D341Med (cell line): ENCODE measurements at regions not wholly inside any gene's neighbourhood (a gene's known extent, or its start where the extent isn't known, plus 50 kb on each side); places are given as distances from the start of the nearest gene placed in this dataset.
"Not testable (repeated sequence)": the region's sequence is repeated elsewhere in the genome, so short reads cannot be mapped to it uniquely, and the experiment has no call there.

ENCODE experiments used
- DNase-seq: peaks from one replicate; pipeline ENCODE4 v3.0.0; 2012; ENCODE audit warnings: low spot score

DNA sequence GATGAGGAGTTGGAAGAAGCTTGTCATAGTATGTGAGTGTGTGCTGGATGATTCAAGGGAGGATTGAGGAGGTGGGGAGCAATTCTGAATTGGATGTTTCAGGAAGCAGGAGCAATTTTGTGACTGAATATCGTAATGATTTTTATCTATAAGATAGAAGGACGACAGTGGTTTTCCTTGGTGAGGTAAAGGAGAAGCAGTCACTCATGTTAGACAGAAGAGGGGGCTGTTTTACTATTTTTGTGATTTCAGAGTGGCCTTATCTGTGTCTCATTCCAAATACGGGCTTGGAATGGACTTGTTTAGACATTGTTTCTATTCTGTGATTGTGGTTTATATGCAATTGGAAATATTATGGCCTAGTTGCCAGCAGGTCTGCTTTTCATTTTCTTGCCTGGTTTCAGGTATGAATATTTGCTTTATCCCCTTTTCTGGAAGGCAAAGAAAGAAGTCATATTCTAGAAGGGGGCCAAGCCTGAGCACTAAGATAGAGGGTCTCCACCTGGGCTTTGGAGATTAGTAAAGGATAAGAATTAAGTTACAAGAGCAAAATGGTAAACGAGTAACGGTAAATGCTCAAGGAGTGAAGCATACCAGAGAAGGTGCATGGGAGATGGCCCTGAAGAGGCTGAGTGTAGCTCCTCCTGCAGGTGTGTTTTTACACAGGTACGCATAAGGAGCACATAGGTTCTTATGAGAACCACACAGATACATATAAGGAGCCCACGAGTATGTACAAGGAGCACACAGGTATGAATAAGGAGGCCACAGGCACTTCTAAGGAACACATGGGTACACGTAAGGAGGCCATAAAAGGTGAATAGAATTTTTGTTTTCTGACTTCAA, 124.6 kb upstream of the KCNAB1 start:
- peak; percentile 56 for DNase-seq

DNA sequence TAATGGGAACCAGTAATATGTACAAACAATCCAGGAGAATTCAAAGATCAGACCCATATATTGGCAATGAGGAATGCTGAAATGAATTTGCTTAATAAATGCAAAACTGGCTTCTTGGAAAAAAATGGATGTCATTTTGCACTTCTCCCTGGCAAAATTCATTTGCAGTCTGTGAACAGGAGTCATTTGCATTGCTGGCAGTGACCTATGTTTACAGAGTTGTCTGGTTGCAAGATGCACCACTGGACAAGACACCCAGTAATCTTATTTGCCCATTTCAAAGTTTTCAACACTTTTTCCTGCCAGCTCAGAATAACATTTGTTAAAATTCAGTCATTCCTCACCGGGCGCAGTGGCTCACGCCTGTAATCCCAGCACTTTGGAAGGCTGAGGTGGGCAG, 123.5 kb upstream of the KCNAB1 start:
- no peak for DNase-seq

DNA sequence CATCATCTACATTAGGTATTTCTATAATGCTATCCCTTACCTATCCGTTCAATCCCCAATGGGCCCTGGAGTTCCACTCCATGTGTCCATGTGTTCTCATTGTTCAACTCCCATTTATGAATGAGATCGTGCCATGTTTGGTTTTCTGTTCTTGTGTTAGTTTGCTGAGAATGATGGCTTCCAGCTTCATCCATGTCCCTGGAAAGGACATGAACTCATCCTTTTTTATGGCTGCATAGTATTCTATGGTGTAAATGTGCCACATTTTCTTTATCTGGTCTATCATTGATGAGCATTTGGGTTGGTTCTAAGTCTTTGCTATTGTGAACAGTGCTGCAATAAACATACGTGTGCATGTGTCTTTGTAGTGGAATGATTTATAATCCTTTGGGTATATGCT, 122.2 kb upstream of the KCNAB1 start:
- not testable (repeated sequence) for DNase-seq

DNA sequence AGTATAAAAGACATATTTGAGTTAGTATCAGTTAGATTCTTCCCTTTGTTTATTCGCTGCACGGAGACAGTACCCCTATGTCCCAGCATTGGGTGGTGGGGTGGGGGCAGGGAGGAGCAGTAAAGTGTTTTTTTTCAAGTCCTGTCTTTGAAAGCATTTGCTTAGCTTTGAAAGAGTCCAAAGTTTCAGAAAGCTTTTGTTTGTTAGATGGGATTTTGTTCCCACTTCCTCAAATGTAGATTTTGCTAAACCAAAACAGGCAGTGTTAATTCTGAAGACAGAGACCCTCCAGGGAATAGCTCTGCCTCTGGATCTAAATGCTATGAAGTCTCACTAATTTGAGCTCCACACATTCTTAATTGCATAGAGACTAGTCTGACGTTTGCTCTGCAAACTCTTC, 114.6 kb upstream of the KCNAB1 start:
- no peak for DNase-seq

DNA sequence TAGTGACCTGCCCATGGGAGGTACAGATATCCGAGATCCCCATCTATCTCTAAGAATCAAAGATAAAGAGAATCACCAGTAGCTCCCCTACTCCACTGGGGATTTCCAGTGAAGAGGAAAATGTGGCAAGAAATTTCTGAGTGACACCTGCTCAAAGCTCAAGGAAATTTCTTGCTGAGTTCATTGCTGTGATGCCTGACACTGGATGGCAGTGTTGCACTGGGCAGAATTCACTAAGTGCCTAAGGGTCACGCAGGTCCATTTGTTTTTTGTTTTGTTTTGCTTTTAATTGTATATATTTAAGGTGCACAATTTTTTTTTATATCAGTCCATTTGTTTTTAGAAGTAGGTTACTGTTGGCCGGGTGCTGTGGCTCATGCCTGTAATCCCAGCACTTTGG, 109.5 kb upstream of the KCNAB1 start:
- DNase-seq: peak; percentile 46

DNA sequence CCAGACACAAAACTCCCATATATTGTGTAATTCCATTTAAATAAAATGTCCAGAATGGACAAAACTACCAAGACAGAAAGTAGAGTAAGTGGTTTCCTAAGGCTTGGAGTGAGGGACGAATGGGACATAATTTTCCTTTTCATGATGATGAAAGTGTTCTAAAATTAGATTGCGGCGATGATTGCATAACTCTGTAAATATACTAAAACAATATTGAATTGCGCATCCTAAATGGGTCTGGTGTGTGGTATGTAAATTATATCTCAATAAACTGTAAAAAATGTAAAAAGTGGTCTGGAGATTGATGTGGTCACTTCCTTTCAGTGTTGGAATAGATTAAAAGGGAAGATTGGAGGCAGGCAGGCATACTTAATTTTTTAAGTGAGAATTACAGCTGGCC, 105.9 kb upstream of the KCNAB1 start:
- no peak for DNase-seq

DNA sequence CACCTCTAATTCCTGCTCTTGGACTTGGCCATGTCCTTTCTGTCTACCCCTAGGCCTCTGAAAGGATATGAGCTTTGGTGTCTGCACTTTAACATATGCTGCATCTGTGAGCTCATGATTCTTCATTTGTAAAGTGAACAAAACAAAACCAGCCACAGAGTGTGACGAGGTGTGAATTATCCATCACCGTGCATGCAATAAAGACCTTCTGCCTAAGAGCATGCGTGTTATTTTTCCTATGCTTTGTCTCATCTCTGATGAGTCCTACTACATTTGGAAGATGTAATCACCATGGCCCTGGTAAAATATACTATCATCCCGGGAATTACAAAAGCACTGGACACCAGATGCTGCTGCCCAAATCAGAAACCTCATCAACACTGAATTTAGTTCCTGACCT, 103.5 kb upstream of the KCNAB1 start:
- DNase-seq: no peak

DNA sequence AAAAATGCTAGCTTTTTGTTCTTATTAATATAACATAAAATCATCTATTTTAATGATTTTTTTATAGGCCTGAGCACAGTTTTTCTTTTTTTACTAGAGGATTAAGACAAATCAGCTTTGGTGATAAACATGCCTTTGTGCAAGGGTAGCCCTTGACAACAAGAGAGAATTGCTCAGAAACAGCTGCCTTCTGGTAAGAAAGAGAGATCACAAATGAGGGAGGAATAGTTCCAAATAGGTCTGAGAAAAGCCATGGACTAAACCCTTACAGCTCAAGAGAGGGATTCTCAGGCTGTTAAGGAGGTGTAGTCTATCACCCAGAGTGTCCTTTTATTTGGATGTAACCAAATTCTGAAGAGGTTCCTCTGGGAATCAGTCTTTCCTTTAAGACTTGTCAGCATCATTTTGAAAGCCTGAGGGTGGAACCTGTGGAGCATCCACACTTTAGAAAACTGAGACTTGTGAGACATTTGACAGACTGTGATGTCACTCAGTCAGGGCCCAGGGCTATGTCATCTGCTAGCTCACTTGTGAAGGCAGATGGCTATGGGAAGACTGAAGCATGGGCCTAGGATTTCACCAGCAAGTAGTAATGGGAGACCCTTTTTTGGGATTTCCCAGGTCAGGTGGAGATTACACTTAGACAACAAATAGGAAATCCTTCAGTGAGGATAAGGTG, 102.9 kb upstream of the KCNAB1 start:
- no peak for DNase-seq

DNA sequence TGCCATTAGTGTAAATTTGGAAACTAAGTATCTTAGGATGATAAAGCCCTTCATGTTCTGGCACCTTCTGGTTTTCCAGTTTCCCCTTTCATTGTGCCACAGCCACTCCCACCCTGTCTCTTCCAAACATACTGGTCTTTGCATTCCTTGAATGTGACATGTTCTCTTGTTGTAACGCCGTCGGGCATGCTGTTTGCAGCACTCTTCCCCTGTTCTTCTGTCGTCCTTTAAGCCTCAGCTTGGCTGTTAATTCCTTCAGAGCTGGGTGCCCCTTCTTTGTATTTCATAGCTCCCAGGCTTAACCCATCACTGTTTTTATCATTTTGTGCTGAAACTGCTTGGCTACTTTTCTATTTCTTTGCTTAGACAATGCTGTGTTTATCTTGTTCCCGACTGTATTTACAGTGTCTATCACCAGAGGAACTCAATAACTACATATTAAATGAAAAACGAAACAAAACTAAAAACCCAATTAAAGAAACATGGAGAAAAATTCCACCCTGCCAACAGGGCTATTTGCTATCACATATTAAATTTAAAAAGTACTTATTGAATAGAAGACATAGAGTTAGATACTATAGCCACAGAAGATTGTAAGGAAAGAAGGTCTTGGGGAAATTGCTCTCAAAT, 95.4 kb upstream of the KCNAB1 start:
- no peak for DNase-seq

DNA sequence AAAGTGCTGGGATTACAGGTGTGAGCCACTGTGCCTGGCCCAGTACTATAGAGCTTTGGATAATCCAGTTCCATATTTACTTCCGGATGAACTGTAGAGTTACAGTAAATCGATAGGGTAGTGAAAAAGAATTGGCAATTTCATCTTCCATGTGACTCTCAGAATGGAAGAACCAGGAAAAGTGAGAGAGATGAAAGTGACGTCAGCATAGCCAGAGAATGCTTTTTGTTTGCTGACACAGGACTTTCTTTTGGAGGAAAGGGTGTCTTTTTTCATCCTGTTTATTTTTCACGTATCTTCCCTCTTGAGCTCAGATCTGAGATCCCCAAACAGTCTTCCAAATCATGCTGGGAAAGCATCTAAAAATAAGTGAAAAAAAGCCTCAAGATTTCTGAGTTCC, 91.2 kb upstream of the KCNAB1 start:
- DNase-seq: no peak

DNA sequence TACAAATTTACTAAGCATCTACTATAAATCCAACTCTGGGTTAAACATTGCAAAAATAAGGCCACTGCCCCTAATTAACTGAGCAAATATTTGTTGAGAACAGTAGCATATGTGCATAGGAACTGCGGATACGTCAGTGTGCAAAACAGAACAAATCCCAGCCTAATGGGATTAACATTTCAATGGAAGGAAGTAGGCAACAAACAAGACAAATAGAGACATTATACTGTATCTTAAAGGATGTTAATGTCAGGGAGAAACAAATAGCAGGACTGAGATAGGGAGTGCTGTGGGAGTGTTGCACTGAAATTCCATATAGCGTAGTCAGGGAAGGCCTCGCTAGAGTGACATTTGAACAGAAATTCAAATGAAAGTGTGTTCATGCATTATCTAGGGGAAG, 89.7 kb upstream of the KCNAB1 start:
- no peak for DNase-seq

DNA sequence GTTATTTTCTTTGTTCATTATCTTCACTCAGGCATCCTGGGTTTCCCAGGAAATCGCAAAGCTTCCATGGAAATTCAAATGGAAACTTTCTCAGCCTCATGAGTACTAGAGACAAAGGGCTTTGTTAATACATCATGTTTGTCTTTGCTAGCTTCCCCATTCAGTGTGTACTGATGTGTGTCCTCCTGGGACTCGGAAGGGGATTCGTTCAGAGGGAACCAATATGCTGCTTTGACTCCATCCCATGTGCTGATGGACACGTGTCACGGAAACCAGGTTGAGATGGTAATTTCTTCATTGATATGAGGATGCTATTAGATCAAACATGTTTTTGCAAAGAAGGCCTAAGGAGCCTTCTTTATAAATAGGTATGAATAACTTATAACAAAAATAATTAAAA, 87.0 kb upstream of the KCNAB1 start:
- DNase-seq: no peak

DNA sequence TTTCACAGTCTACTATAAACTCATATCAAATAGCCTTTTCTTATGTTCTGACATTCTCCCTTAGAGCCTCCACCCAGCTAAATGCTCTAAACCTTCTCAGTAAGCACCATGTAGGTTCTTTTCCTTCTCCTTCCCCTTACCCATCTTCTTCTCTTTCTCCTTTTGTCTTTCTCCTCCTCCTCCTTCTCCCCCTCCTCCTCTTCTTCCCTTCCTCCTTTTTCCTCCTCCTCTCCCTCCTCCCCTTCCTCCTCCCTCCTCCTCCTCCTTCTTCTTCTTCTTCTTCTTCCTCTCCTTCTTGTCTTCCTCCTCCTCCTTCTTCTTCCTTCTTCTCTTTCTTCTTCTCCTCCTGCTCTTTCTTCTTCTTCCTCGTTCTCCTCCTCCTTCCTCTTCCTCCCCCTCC, 85.2 kb upstream of the KCNAB1 start:
- DNase-seq: no peak

DNA sequence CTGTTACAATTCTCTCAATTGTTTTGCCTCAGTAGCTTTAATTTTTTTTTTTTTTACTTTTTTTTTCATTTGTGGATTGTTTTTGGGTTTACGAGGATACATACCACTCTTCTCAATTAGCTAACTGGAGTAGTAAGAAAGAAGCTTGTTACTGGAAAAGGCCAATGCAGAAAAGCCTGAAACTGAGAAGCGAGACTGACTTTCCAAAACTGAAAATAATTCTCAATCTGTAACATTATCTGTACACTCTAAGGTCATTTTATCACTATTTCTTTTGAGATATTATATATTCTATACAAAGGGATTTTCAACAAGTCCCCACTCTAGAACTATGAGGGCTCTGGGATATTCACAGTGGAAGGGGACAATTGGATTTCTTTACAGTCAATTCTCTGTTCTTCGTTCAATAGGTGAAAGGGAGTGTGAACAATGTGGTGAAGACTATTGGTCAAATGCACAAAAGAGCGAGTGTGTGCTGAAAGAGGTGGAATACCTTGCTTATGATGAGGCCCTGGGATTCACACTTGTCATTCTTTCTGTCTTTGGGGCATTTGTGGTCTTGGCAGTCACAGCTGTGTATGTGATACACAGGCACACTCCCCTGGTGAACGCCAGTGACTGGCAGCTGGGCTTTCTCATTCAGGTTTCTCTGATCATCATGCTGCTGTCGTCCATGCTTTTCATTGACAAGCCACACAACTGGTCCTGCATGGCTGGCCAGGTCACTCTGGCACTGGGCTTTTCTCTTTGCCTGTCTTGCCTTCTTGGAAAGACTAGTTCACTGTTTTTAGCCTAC, 83.9 kb upstream of the KCNAB1 start:
- no peak for DNase-seq

DNA sequence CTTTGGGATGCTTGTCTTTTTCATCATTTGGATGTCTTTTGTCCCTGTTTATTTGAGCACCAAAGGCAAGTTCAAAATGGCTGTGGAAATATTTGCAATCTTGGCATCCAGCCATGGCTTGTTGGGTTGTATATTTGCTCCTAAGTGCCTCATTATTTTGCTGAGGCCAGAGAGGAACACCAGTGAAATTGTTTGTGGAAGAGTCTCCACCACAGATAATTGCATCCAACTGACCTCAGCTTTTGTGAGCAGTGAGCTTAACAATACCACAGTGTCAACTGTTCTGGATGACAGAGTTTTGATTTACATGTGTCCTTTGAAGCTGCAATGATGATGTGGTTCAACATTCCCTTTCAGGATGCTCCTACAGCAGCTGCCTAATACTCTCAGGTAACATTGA, 83.0 kb upstream of the KCNAB1 start:
- DNase-seq: no peak

DNA sequence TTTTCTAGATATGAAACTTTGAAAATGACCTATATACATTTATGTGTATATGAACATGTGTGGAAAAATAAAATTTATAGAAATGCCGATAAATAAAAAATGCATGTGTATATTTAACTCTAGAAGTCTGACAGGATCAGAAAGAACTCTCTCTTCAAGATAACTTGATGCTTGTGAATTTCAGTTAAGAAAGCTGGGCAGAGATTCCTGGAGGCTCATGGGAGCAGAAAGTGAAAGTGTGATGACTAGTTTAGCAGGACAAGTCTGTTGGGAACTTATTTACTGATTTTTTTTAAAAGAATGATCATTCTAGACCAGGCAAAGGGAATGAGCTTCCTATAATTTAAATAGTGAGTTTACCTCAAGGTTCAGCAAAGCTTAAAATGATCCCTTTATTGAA, 81.5 kb upstream of the KCNAB1 start:
- DNase-seq: no peak

DNA sequence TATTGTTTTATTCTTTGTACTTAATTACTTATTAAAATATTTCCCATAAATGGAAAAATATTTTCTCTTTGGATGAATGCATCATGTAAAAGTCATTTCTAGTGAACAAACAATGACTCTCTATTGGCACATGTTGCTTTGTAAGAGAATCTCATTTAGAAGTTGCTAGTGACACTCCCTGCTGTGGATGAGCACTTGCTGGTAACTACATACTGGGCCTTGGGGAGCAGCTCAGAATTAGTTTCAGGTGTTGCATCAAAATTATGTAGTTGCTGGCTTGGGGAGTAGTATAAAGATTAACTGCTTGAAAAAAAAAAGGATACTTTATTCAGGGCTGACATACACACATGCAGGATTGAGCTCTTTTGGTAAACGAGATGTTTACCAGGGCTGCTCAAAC, 80.3 kb upstream of the KCNAB1 start:
- DNase-seq: no peak

DNA sequence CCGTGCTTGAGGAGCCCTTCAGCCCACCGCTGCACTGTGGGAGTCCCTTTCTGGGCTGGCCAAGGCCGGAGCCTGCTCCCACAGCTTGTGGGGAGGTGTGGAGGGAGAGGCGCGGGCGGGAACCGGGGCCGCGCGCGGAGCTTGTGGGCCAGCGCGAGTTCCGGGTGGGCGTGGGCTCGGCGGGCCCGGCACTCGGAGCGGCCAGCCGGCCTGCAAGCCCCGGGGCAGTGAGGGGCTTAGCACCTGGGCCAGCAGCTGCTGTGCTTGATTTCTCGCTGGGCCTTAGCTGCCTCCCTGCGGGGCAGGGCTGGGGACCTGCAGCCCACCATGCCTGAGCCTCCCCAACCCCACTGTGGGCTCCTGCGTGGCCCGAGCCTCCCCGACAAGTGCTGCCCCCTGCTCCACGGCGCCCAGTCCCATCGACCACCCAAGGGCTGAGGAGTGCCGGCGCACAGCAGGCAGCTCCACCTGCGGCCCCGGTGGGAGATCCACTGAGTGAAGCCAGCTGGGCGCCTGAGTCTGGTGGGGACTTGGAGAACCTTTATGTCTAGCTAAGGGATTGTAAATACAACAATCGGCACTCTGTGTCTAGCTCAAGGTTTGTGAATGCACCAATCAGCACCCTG, 79.0 kb upstream of the KCNAB1 start:
- DNase-seq: not testable (repeated sequence)

DNA sequence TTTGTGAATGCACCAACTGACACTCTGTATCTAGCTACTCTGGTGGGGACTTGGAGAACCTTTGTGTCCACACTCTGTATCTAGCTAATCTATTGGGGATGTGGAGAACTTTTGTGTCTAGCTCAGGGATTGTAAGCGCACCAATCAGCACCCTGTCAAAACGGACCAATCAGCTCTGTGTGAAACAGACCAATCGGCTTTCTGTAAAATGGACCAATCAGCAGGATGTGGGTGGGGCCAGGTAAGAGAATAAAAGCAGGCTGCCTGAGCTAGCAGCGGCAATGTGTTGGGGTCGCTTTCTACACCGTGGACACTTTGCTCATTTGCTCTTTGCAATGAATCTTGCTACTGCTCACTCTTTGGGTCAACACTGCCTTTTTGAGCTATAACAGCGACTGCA, 78.5 kb upstream of the KCNAB1 start:
- DNase-seq: not testable (repeated sequence)

DNA sequence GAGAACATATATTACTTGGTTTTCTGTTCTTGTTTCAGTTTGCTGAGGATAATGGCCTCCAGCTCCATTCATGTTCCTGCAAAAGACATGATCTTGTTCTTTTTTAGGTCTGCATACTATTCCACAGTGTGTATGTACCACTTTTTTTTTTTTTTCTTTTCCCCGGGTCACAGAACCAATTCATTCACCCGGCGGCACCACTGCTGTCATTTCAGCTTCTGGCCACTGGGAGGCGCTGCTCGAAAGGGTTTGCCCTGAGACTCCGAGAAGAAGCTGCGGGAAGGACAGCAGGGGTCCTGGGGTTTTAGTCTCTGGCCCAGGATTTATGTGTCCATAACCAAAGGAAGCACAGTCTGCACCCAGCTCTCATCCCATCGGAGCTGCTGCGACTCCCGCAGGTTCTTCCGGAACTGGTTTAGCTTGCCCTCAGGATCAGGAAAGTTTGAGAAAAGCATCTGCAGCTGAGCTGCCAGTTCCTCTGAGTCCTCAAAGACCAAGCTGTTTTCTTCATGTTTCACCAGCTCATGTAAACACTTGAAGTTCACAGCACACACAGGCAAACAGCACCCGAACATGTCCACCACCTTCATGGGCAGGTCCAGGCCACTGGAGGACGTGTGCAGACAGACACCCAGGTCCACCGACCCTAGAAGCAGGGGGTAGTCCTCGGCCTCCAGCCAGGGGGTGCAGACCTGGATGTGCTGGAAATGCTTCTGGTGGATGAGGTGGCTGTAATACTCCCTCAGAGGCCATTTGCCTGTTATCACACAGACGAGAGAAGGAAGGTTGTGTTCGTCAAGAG, 76.3 kb upstream of the KCNAB1 start:
- peak; percentile 36 for DNase-seq

DNA sequence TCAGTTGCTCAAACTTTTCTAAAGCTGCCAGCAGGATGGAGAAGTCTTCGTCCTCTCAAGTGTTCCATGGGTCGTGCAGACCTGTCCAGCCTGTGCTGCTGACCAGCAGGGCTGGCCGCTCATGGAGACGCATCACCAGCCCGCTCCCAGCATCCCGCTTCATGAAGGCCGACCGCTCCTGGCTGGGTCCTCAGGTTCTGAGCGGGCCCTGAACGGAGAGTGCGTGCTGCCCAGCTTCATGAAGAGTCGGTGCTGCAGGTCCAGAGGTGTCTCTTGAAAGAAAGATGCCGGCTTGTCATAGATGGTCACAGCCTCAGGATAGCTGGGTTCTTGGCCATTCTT, 75.8 kb upstream of the KCNAB1 start:
- DNase-seq: no peak
